ENCODE measurements at regions not wholly inside any gene's neighbourhood (a gene's known extent, or its start where the extent isn't known, plus 50 kb on each side); places are given as distances from the start of the nearest gene placed in this dataset.

- TF ChIP-seq CTCF (IDR thresholded peaks at IDR 0.05; ENCODE audit: low read length) (no peak), EZH2 (optimal IDR thresholded peaks at IDR 0.05; ENCODE audit: low read depth, low read length) (no peak), EZH2phosphoT487 (IDR thresholded peaks at IDR 0.05; ENCODE audit: low read length) (no peak)
These were observed 75.9 kb upstream of the TCF4 start for GRCh38 chr18:55663891-55664290.

Data from MM.1S (cell line).